HL-60 (cell line): ENCODE measurements at regions not wholly inside any gene's neighbourhood (a gene's known extent, or its start where the extent isn't known, plus 50 kb on each side); places are given as distances from the start of the nearest gene placed in this dataset.

ENCODE experiments used
- GABPA ChIP-seq: IDR thresholded peaks from 2 replicates; pipeline ENCODE4 v1.6.1; 2012; ENCODE audit warnings: low read depth
- POLR2AphosphoS5 ChIP-seq: IDR thresholded peaks from 2 replicates; pipeline ENCODE4 v1.6.1; 2012; ENCODE audit warnings: low read depth
- SPI1 ChIP-seq: IDR thresholded peaks from 2 replicates; pipeline ENCODE4 v1.6.1; 2012; ENCODE audit warnings: low read depth, mild to moderate bottlenecking, borderline replicate concordance
- TF ChIP-seq, protein P1 (sequence below): IDR thresholded peaks from one replicate; pipeline ENCODE4 v1.5.1; 2011; ENCODE audit warnings: low read length, control low read depth, inconsistent platforms; ENCODE audit not compliant: insufficient read depth
- TF ChIP-seq, protein P2 (sequence below): IDR thresholded peaks from 2 replicates; pipeline ENCODE4 v1.6.1; 2012; ENCODE audit warnings: low read depth; ENCODE audit not compliant: insufficient replicate concordance

DNA sequence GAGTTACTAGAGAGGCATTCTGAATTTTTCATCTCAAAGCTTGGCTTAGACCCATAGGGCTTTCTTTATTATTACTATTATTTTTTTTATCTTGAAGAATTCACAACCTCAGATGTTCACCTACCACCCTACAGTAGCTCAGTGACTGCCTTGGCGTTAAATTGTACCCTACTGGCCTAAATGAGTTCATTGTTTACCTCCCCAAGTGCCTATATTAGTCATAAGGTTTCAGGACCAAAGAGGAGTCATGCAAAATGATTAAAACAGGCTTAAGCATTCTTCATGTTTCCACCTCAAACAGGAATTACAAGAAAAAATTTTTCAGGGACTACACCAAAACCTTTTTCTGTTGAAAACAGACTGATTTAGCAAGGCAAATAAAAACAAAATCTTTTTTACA, 751.5 kb downstream of the SQOR start:
- TF ChIP-seq, protein P1, sequence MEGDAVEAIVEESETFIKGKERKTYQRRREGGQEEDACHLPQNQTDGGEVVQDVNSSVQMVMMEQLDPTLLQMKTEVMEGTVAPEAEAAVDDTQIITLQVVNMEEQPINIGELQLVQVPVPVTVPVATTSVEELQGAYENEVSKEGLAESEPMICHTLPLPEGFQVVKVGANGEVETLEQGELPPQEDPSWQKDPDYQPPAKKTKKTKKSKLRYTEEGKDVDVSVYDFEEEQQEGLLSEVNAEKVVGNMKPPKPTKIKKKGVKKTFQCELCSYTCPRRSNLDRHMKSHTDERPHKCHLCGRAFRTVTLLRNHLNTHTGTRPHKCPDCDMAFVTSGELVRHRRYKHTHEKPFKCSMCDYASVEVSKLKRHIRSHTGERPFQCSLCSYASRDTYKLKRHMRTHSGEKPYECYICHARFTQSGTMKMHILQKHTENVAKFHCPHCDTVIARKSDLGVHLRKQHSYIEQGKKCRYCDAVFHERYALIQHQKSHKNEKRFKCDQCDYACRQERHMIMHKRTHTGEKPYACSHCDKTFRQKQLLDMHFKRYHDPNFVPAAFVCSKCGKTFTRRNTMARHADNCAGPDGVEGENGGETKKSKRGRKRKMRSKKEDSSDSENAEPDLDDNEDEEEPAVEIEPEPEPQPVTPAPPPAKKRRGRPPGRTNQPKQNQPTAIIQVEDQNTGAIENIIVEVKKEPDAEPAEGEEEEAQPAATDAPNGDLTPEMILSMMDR: no peak
- TF ChIP-seq, protein P2, sequence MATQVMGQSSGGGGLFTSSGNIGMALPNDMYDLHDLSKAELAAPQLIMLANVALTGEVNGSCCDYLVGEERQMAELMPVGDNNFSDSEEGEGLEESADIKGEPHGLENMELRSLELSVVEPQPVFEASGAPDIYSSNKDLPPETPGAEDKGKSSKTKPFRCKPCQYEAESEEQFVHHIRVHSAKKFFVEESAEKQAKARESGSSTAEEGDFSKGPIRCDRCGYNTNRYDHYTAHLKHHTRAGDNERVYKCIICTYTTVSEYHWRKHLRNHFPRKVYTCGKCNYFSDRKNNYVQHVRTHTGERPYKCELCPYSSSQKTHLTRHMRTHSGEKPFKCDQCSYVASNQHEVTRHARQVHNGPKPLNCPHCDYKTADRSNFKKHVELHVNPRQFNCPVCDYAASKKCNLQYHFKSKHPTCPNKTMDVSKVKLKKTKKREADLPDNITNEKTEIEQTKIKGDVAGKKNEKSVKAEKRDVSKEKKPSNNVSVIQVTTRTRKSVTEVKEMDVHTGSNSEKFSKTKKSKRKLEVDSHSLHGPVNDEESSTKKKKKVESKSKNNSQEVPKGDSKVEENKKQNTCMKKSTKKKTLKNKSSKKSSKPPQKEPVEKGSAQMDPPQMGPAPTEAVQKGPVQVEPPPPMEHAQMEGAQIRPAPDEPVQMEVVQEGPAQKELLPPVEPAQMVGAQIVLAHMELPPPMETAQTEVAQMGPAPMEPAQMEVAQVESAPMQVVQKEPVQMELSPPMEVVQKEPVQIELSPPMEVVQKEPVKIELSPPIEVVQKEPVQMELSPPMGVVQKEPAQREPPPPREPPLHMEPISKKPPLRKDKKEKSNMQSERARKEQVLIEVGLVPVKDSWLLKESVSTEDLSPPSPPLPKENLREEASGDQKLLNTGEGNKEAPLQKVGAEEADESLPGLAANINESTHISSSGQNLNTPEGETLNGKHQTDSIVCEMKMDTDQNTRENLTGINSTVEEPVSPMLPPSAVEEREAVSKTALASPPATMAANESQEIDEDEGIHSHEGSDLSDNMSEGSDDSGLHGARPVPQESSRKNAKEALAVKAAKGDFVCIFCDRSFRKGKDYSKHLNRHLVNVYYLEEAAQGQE: no peak
- no peak for TF ChIP-seq POLR2AphosphoS5
- no peak for TF ChIP-seq GABPA
- TF ChIP-seq SPI1: no peak
